Lower lobe of right lung (tissue), 2 donors: ENCODE measurements at regions not wholly inside any gene's neighbourhood (a gene's known extent, or its start where the extent isn't known, plus 50 kb on each side); places are given as distances from the start of the nearest gene placed in this dataset.

Experiments
- ATAC-seq, 2 donors: fragments of 200-7000 bp; cut with Tn5 transposase; one replicate each; pipeline ENCODE4 v1.9.1; 2020 to 2022; ENCODE audit warnings: mild to moderate bottlenecking in 2 of 2, moderate library complexity in 2 of 2
- DNase-seq: peaks from one replicate; pipeline ENCODE4 v3.0.0-alpha.2; 2020
- H3K27ac ChIP-seq: fragments of 200-600 bp; one replicate; pipeline ENCODE4 v1.8.0; 2022
- H3K27me3 ChIP-seq: fragments of 200-600 bp; one replicate; pipeline ENCODE4 v1.8.0; 2022; ENCODE audit warnings: low read depth
- H3K36me3 ChIP-seq: fragments of 200-600 bp; one replicate; pipeline ENCODE4 v1.8.0; 2022; ENCODE audit warnings: mild to moderate bottlenecking
- H3K4me1 ChIP-seq: fragments of 200-600 bp; one replicate; pipeline ENCODE4 v1.8.0; 2022
- H3K4me3 ChIP-seq: fragments of 200-600 bp; one replicate; pipeline ENCODE4 v1.8.0; 2022; ENCODE audit warnings: mild to moderate bottlenecking
- H3K9me3 ChIP-seq: fragments of 200-600 bp; one replicate; pipeline ENCODE4 v1.8.0; 2022
- intact Hi-C: fragments of 100-400 bp; cut with DNase I; formaldehyde crosslinking; loops from one replicate; pipeline ENCODE4 v1.11.0; 2022
- TF ChIP-seq, protein P1 (sequence below): fragments of 200-600 bp; IDR thresholded peaks from one replicate; pipeline ENCODE4 v1.8.0; 2022; ENCODE audit warnings: antibody characterized with exemption, mild to moderate bottlenecking
- donor health status: DM: no; HTN: yes; CAD: no; lungs with severe emphysema.

- Histone ChIP-seq H3K9me3 (no peaks in the 10 kb centered on the region), H3K36me3 (no peaks in the 10 kb centered on the region), H3K4me1 (no peaks in the 10 kb centered on the region), H3K27ac (no peak overlapping the region), H3K4me3 (no peak overlapping the region), H3K27me3 (no peaks in the 10 kb centered on the region)
- TF ChIP-seq, protein P1, sequence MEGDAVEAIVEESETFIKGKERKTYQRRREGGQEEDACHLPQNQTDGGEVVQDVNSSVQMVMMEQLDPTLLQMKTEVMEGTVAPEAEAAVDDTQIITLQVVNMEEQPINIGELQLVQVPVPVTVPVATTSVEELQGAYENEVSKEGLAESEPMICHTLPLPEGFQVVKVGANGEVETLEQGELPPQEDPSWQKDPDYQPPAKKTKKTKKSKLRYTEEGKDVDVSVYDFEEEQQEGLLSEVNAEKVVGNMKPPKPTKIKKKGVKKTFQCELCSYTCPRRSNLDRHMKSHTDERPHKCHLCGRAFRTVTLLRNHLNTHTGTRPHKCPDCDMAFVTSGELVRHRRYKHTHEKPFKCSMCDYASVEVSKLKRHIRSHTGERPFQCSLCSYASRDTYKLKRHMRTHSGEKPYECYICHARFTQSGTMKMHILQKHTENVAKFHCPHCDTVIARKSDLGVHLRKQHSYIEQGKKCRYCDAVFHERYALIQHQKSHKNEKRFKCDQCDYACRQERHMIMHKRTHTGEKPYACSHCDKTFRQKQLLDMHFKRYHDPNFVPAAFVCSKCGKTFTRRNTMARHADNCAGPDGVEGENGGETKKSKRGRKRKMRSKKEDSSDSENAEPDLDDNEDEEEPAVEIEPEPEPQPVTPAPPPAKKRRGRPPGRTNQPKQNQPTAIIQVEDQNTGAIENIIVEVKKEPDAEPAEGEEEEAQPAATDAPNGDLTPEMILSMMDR = no peak
- ATAC-seq (no peak), DNase-seq (no peak)
- intact Hi-C loops = no loop called here
These were observed 296.1 kb upstream of the SEMA3A start for GRCh38 chr7:84490661-84491060.

DNA sequence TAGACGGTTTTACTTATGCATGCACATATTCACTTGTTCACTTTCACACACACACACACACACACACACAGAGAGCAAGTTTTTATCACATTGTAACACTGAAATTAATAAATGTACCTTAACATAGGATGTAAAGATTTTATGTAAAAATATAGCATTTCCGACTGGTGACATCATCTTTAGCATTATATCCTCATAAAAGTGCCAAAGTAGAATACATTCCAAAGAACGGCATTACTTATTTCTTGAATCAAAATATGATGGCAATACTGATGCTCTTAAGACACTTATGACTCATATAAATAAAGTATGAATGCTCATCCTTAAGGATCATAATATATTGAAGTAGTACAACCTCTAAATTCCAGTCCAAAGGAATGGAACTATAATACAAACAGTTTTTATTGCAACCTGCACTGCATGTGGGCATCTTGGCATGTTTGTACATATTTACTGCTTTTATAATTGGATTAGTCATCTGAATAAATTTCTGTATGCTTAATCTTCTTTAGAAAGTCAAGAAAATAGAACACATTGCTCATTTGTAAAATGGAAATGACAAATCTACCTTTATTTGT lies 290.0 kb upstream of the SEMA3A start:
- Histone ChIP-seq H3K4me3 (no peak overlapping the region), H3K9me3 (no peaks in the 10 kb centered on the region), H3K36me3 (no peaks in the 10 kb centered on the region), H3K4me1 (no peaks in the 10 kb centered on the region), H3K27me3 (no peaks in the 10 kb centered on the region), H3K27ac (no peak overlapping the region)
- intact Hi-C loops = no loop called here
- no peak for ATAC-seq
- DNase-seq = no peak
- TF ChIP-seq, protein P1 = no peak

DNA sequence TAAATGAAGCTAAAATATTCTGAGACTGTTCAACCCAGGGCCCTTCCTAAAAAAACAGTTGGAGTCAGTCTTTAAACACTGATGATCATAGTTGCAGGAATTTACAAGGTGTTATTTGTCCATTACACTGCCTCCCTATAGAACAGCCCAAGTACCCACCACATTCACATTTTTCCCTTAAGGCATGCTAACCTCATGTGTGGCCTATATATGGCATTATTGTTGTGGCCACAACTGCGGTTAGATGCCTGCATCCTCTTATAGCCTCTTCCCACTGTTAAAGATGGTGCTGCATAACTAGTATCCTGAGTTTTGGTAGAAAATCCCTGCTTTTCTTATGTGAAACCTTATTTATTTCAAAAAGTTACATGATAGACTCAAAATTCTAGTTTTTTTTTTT lies 287.9 kb upstream of the SEMA3A start:
- Histone ChIP-seq H3K9me3 (no peaks in the 10 kb centered on the region), H3K27me3 (no peaks in the 10 kb centered on the region), H3K36me3 (no peaks in the 10 kb centered on the region), H3K4me3 (no peak overlapping the region), H3K4me1 (no peaks in the 10 kb centered on the region), H3K27ac (no peak overlapping the region)
- ATAC-seq (no peak), DNase-seq (no peak)
- TF ChIP-seq, protein P1 = no peak
- intact Hi-C loops = no loop called here

DNA sequence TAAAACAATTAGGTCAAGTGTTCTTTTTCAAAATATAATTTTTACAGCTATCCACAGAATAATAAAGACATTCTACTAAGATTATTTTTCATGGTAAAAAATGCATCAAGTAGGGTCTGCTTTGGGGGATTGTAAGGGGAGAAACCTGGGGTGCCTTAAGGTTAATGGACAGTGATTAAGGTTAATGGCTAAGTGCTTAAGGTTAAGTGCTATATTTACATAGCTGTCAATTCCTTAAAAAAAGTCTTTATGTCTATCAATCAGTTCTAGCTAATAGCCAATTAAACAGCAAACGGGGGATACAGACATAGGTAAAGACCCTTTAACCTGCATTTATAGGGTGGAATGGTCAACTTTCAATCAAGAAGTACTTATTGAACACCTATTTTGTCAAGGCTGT lies 284.5 kb upstream of the SEMA3A start:
- ATAC-seq (no peak), DNase-seq (no peak)
- TF ChIP-seq, protein P1 = no peak
- H3K36me3 ChIP-seq = no peaks in the 10 kb centered on the region
- intact Hi-C loops = no loop called here
- no peaks in the 10 kb centered on the region for H3K27me3 ChIP-seq
- no peak overlapping the region for H3K4me3 ChIP-seq
- H3K4me1 ChIP-seq = no peaks in the 10 kb centered on the region
- no peaks in the 10 kb centered on the region for H3K9me3 ChIP-seq
- H3K27ac ChIP-seq = no peak overlapping the region

- Histone ChIP-seq H3K27ac (no peak overlapping the region), H3K36me3 (no peaks in the 10 kb centered on the region), H3K9me3 (no peaks in the 10 kb centered on the region), H3K4me3 (no peak overlapping the region), H3K4me1 (no peaks in the 10 kb centered on the region), H3K27me3 (no peaks in the 10 kb centered on the region)
- ATAC-seq (no peak), DNase-seq (no peak)
- intact Hi-C loops = no loop called here
- TF ChIP-seq, protein P1 = no peak
These were observed 283.3 kb upstream of the SEMA3A start for GRCh38 chr7:84477786-84478478.
